ENCODE measurements at regions not wholly inside any gene's neighbourhood (a gene's known extent, or its start where the extent isn't known, plus 50 kb on each side); places are given as distances from the start of the nearest gene placed in this dataset.
"Not testable (repeated sequence)": the region's sequence is repeated elsewhere in the genome, so short reads cannot be mapped to it uniquely, and the experiment has no call there.

- H3K9me3 Mint-ChIP-seq; H3K27me3 ChIP-seq (replicated peaks in 1 of 2; ENCODE audit: control insufficient read depth in 2 of 2, extremely low read depth in 1 of 2, insufficient read depth in 2 of 2, low read length in 1 of 2); H3K27me3 Mint-ChIP-seq; POLR2A ChIA-PET; ATAC-seq (replicated peaks in 1 of 4); CTCF ChIA-PET; H3K9me3 ChIP-seq; H3K4me1 ChIP-seq (ENCODE audit: control insufficient read depth in 1 of 2, extremely low read depth in 1 of 2, insufficient read depth in 2 of 2, low read length in 2 of 2); H3K4me3 Mint-ChIP-seq; H3K4me3 ChIP-seq (ENCODE audit: control insufficient read depth in 1 of 2, extremely low read depth in 1 of 2, low read length in 1 of 2); H3K27ac ChIP-seq (ENCODE audit: low read length); DNase-seq: not testable (repeated sequence)
- Mint-ChIP-seq H3K27ac (peak overlapping the region; percentile 23 to 37), H3K4me1 (peaks cover 27 to 39% (median 38%) of the 10 kb centered on the region in 3 donors), H3K36me3 (peaks cover 46% of the 10 kb centered on the region)
- no CpG with 5 or more reads among the region's 1 CpG for WGBS (ENCODE audit: insufficient coverage)
- peaks cover 0 to 43% of the 10 kb centered on the region in 2 donors for H3K36me3 ChIP-seq (ENCODE audit: control insufficient read depth in 2 of 2, extremely low read depth in 1 of 2, insufficient read depth in 1 of 2, low read length in 1 of 2)
Observed at GRCh38 chr7:35869117-35869516, 68.3 kb downstream of the SEPTIN7 start.

GRCh38 chr7:35869810-35870209 lies 69.0 kb downstream of the SEPTIN7 start:
- Mint-ChIP-seq H3K4me3 (no peak overlapping the region), H3K4me1 (peaks cover 34 to 40% (median 39%) of the 10 kb centered on the region in 3 donors), H3K36me3 (peaks cover 46% of the 10 kb centered on the region), H3K27ac (no peak overlapping the region), H3K9me3 (no peaks in the 10 kb centered on the region), H3K27me3 (no peaks in the 10 kb centered on the region)
- DNase-seq (no peak), ATAC-seq (replicated peaks in 1 of 4) (no peak)
- Histone ChIP-seq H3K4me3 (ENCODE audit: control insufficient read depth in 1 of 2, extremely low read depth in 1 of 2, low read length in 1 of 2) (no peak overlapping the region), H3K9me3 (no peaks in the 10 kb centered on the region), H3K4me1 (ENCODE audit: control insufficient read depth in 1 of 2, extremely low read depth in 1 of 2, insufficient read depth in 2 of 2, low read length in 2 of 2) (no peaks in the 10 kb centered on the region), H3K36me3 (ENCODE audit: control insufficient read depth in 2 of 2, extremely low read depth in 1 of 2, insufficient read depth in 1 of 2, low read length in 1 of 2) (peaks cover 0 to 43% of the 10 kb centered on the region in 2 donors), H3K27ac (ENCODE audit: low read length) (no peak overlapping the region), H3K27me3 (replicated peaks in 1 of 2; ENCODE audit: control insufficient read depth in 2 of 2, extremely low read depth in 1 of 2, insufficient read depth in 2 of 2, low read length in 1 of 2) (no peaks in the 10 kb centered on the region)
- ChIA-PET POLR2A (interaction anchor here (0.6 to 0.7 kb wide), 2 partner anchors 235 to 843 kb away, joined by 3 read pairs; no protein-coding TSS in a partner anchor), CTCF (no interaction called here)
- 97% methylated on average over 3 of the region's 5 CpGs for WGBS (ENCODE audit: insufficient coverage)

- peak overlapping the region in 1 of 2 donors; percentile 23 for H3K27ac Mint-ChIP-seq
- no peaks in the 10 kb centered on the region for H3K27me3 Mint-ChIP-seq
- no peaks in the 10 kb centered on the region for H3K27me3 ChIP-seq (replicated peaks in 1 of 2; ENCODE audit: control insufficient read depth in 2 of 2, extremely low read depth in 1 of 2, insufficient read depth in 2 of 2, low read length in 1 of 2)
- no peaks in the 10 kb centered on the region for H3K9me3 Mint-ChIP-seq
- DNase-seq (no peak), ATAC-seq (replicated peaks in 1 of 4) (no peak)
- H3K4me1 ChIP-seq (ENCODE audit: control insufficient read depth in 1 of 2, extremely low read depth in 1 of 2, insufficient read depth in 2 of 2, low read length in 2 of 2), result no peaks in the 10 kb centered on the region
- no peaks in the 10 kb centered on the region for H3K9me3 ChIP-seq
- POLR2A ChIA-PET, result no interaction called here
- no peak overlapping the region for H3K4me3 ChIP-seq (ENCODE audit: control insufficient read depth in 1 of 2, extremely low read depth in 1 of 2, low read length in 1 of 2)
- peaks cover 39% of the 10 kb centered on the region for H3K36me3 Mint-ChIP-seq
- CTCF ChIA-PET, result no interaction called here
- H3K36me3 ChIP-seq (ENCODE audit: control insufficient read depth in 2 of 2, extremely low read depth in 1 of 2, insufficient read depth in 1 of 2, low read length in 1 of 2), result peaks cover 0 to 28% of the 10 kb centered on the region in 2 donors
- no peak overlapping the region for H3K4me3 Mint-ChIP-seq
- H3K27ac ChIP-seq (ENCODE audit: low read length), result no peak overlapping the region
- peaks cover 34 to 38% (median 38%) of the 10 kb centered on the region in 3 donors for H3K4me1 Mint-ChIP-seq
Observed at GRCh38 chr7:35871856-35872255, 71.0 kb downstream of the SEPTIN7 start.

- H3K27me3 ChIP-seq (replicated peaks in 1 of 2; ENCODE audit: control insufficient read depth in 2 of 2, extremely low read depth in 1 of 2, insufficient read depth in 2 of 2, low read length in 1 of 2), result no peaks in the 10 kb centered on the region
- peaks cover 4 to 24% of the 10 kb centered on the region in 2 donors for H3K36me3 ChIP-seq (ENCODE audit: control insufficient read depth in 2 of 2, extremely low read depth in 1 of 2, insufficient read depth in 1 of 2, low read length in 1 of 2)
- Mint-ChIP-seq H3K36me3 (peaks cover 39% of the 10 kb centered on the region), H3K9me3 (no peaks in the 10 kb centered on the region), H3K27me3 (no peaks in the 10 kb centered on the region), H3K4me1 (peaks cover 27 to 31% (median 30%) of the 10 kb centered on the region in 3 donors), H3K27ac (no peak overlapping the region), H3K4me3 (no peak overlapping the region)
- ATAC-seq (replicated peaks in 1 of 4), result no peak
- no peak overlapping the region for H3K27ac ChIP-seq (ENCODE audit: low read length)
- ChIA-PET POLR2A (interaction anchor here in 1 of 2 donors (0.6 kb wide), 1 partner anchor 74 kb away, joined by 3 read pairs; the partner anchor contains the start of gene SEPTIN7), CTCF (no interaction called here)
- H3K9me3 ChIP-seq, result no peaks in the 10 kb centered on the region
- H3K4me1 ChIP-seq (ENCODE audit: control insufficient read depth in 1 of 2, extremely low read depth in 1 of 2, insufficient read depth in 2 of 2, low read length in 2 of 2), result no peaks in the 10 kb centered on the region
- H3K4me3 ChIP-seq (ENCODE audit: control insufficient read depth in 1 of 2, extremely low read depth in 1 of 2, low read length in 1 of 2), result no peak overlapping the region
- no peak for DNase-seq
- WGBS (ENCODE audit: insufficient coverage), result no CpG with 5 or more reads among the region's 1 CpG
Observed at GRCh38 chr7:35874886-35875285, 74.0 kb downstream of the SEPTIN7 start.

GRCh38 chr7:35875292-35875691 lies 74.4 kb downstream of the SEPTIN7 start:
- ATAC-seq (replicated peaks in 1 of 4), result no peak
- peaks cover 4 to 24% of the 10 kb centered on the region in 2 donors for H3K36me3 ChIP-seq (ENCODE audit: control insufficient read depth in 2 of 2, extremely low read depth in 1 of 2, insufficient read depth in 1 of 2, low read length in 1 of 2)
- no CpG with 5 or more reads among the region's 2 CpGs for WGBS (ENCODE audit: insufficient coverage)

GRCh38 chr7:35878351-35878750 lies 77.5 kb downstream of the SEPTIN7 start:
- no peaks in the 10 kb centered on the region for H3K4me1 ChIP-seq (ENCODE audit: control insufficient read depth in 1 of 2, extremely low read depth in 1 of 2, insufficient read depth in 2 of 2, low read length in 2 of 2)
- ChIA-PET CTCF (no interaction called here), POLR2A (interaction anchor here in 1 of 2 donors (0.7 to 1.1 kb wide), 2 partner anchors 148 to 152 kb away, joined by 3 to 5 read pairs; no protein-coding TSS in a partner anchor)
- peaks cover 47% of the 10 kb centered on the region for H3K36me3 Mint-ChIP-seq
- no peak overlapping the region for H3K4me3 ChIP-seq (ENCODE audit: control insufficient read depth in 1 of 2, extremely low read depth in 1 of 2, low read length in 1 of 2)
- H3K27me3 ChIP-seq (replicated peaks in 1 of 2; ENCODE audit: control insufficient read depth in 2 of 2, extremely low read depth in 1 of 2, insufficient read depth in 2 of 2, low read length in 1 of 2), result no peaks in the 10 kb centered on the region
- H3K27me3 Mint-ChIP-seq, result no peaks in the 10 kb centered on the region
- H3K9me3 ChIP-seq, result no peaks in the 10 kb centered on the region
- peak overlapping the region in 1 of 2 donors; percentile 7 for H3K27ac Mint-ChIP-seq
- peaks cover 13 to 18% (median 16%) of the 10 kb centered on the region in 3 donors for H3K4me1 Mint-ChIP-seq
- no peak for ATAC-seq (replicated peaks in 1 of 4)
- no peak for DNase-seq
- WGBS (ENCODE audit: insufficient coverage), result 89% methylated on average over 1 of the region's 1 CpG
- no peak overlapping the region for H3K4me3 Mint-ChIP-seq
- peaks cover 4 to 25% of the 10 kb centered on the region in 2 donors for H3K36me3 ChIP-seq (ENCODE audit: control insufficient read depth in 2 of 2, extremely low read depth in 1 of 2, insufficient read depth in 1 of 2, low read length in 1 of 2)
- no peak overlapping the region for H3K27ac ChIP-seq (ENCODE audit: low read length)
- H3K9me3 Mint-ChIP-seq, result no peaks in the 10 kb centered on the region

More at GRCh38 chr7:35875292-35875691, 74.4 kb downstream of the SEPTIN7 start:
- no peak for DNase-seq
- H3K27me3 Mint-ChIP-seq, result no peaks in the 10 kb centered on the region
- ChIA-PET POLR2A (no interaction called here), CTCF (no interaction called here)
- no peak overlapping the region for H3K4me3 ChIP-seq (ENCODE audit: control insufficient read depth in 1 of 2, extremely low read depth in 1 of 2, low read length in 1 of 2)
- H3K4me3 Mint-ChIP-seq, result no peak overlapping the region
- no peak overlapping the region for H3K27ac ChIP-seq (ENCODE audit: low read length)
- H3K9me3 Mint-ChIP-seq, result no peaks in the 10 kb centered on the region
- no peaks in the 10 kb centered on the region for H3K4me1 ChIP-seq (ENCODE audit: control insufficient read depth in 1 of 2, extremely low read depth in 1 of 2, insufficient read depth in 2 of 2, low read length in 2 of 2)
- peaks cover 42% of the 10 kb centered on the region for H3K36me3 Mint-ChIP-seq
- H3K9me3 ChIP-seq, result no peaks in the 10 kb centered on the region
- no peaks in the 10 kb centered on the region for H3K27me3 ChIP-seq (replicated peaks in 1 of 2; ENCODE audit: control insufficient read depth in 2 of 2, extremely low read depth in 1 of 2, insufficient read depth in 2 of 2, low read length in 1 of 2)
- H3K4me1 Mint-ChIP-seq, result peaks cover 23 to 27% (median 26%) of the 10 kb centered on the region in 3 donors
- H3K27ac Mint-ChIP-seq, result no peak overlapping the region

GRCh38 chr7:35887430-35887829 lies 86.6 kb downstream of the SEPTIN7 start:
- H3K4me3 Mint-ChIP-seq; H3K4me1 ChIP-seq (ENCODE audit: control insufficient read depth in 1 of 2, extremely low read depth in 1 of 2, insufficient read depth in 2 of 2, low read length in 2 of 2); POLR2A ChIA-PET; H3K27me3 Mint-ChIP-seq; DNase-seq; H3K27ac ChIP-seq (ENCODE audit: low read length); H3K9me3 Mint-ChIP-seq; H3K9me3 ChIP-seq; CTCF ChIA-PET; H3K27me3 ChIP-seq (replicated peaks in 1 of 2; ENCODE audit: control insufficient read depth in 2 of 2, extremely low read depth in 1 of 2, insufficient read depth in 2 of 2, low read length in 1 of 2); ATAC-seq (replicated peaks in 1 of 4); H3K4me3 ChIP-seq (ENCODE audit: control insufficient read depth in 1 of 2, extremely low read depth in 1 of 2, low read length in 1 of 2): not testable (repeated sequence)
- Mint-ChIP-seq H3K4me1 (peaks cover 19 to 23% (median 22%) of the 10 kb centered on the region in 3 donors), H3K36me3 (peaks cover 58% of the 10 kb centered on the region), H3K27ac (peak overlapping the region in 1 of 2 donors; percentile 55)
- H3K36me3 ChIP-seq (ENCODE audit: control insufficient read depth in 2 of 2, extremely low read depth in 1 of 2, insufficient read depth in 1 of 2, low read length in 1 of 2), result peaks cover 0 to 36% of the 10 kb centered on the region in 2 donors
- WGBS (ENCODE audit: insufficient coverage), result 100% methylated on average over 2 of the region's 4 CpGs
